Epithelial cell of esophagus (primary cell): ENCODE measurements at regions not wholly inside any gene's neighbourhood (a gene's known extent, or its start where the extent isn't known, plus 50 kb on each side); places are given as distances from the start of the nearest gene placed in this dataset.

Experiments used
- DNase-seq: peaks from one replicate; pipeline ENCODE4 v3.0.0; 2010; ENCODE audit warnings: low read depth
- H3K4me3 ChIP-seq: 2 replicates; pipeline ENCODE4 v1.5.1; 2011; ENCODE audit warnings: mild to moderate bottlenecking, low read length, control low read depth
- TF ChIP-seq, protein P1 (sequence below): IDR thresholded peaks from 2 replicates; pipeline ENCODE4 v1.5.1; 2011; ENCODE audit warnings: low read depth, mild to moderate bottlenecking, low read length, control low read depth, inconsistent platforms; ENCODE audit not compliant: insufficient read depth; ENCODE audit errors: missing control alignments

GRCh38 chr5:128775558-128775957 is 189.7 kb upstream of the SLC27A6 start:
- DNase-seq: no peak
- TF ChIP-seq, protein P1, sequence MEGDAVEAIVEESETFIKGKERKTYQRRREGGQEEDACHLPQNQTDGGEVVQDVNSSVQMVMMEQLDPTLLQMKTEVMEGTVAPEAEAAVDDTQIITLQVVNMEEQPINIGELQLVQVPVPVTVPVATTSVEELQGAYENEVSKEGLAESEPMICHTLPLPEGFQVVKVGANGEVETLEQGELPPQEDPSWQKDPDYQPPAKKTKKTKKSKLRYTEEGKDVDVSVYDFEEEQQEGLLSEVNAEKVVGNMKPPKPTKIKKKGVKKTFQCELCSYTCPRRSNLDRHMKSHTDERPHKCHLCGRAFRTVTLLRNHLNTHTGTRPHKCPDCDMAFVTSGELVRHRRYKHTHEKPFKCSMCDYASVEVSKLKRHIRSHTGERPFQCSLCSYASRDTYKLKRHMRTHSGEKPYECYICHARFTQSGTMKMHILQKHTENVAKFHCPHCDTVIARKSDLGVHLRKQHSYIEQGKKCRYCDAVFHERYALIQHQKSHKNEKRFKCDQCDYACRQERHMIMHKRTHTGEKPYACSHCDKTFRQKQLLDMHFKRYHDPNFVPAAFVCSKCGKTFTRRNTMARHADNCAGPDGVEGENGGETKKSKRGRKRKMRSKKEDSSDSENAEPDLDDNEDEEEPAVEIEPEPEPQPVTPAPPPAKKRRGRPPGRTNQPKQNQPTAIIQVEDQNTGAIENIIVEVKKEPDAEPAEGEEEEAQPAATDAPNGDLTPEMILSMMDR: no peak
- no peak overlapping the region for H3K4me3 ChIP-seq

DNA sequence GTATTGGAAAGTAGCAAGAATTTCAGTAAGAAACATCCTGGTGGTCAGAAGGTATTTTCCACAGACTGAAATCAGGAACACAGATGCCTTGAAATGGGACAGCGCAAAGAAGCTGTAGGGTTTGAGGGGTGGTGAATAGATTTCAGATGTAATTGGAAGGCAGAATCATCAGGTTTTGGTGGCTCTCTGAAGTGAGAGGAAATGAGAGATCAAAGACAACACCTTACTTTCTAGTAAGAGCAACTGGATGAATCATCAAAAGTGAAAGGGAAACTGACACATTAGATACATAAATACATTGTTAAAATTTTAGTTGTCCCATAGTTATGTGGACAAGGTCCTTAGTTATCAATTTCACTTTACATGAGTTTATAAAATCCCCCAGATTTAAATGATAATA is 188.2 kb upstream of the SLC27A6 start:
- DNase-seq: peak; percentile 45
- TF ChIP-seq, protein P1: no peak
- H3K4me3 ChIP-seq: no peak overlapping the region

GRCh38 chr5:128778474-128778873 is 186.8 kb upstream of the SLC27A6 start:
- DNase-seq: no peak
- TF ChIP-seq, protein P1: no peak
- H3K4me3 ChIP-seq: no peak overlapping the region

GRCh38 chr5:128782446-128782845 is 182.8 kb upstream of the SLC27A6 start:
- DNase-seq: peak; percentile 83
- TF ChIP-seq, protein P1: no peak
- no peak overlapping the region for H3K4me3 ChIP-seq

GRCh38 chr5:128784726-128785125 is 180.6 kb upstream of the SLC27A6 start:
- TF ChIP-seq, protein P1: no peak
- H3K4me3 ChIP-seq: no peak overlapping the region
- DNase-seq: no peak

DNA sequence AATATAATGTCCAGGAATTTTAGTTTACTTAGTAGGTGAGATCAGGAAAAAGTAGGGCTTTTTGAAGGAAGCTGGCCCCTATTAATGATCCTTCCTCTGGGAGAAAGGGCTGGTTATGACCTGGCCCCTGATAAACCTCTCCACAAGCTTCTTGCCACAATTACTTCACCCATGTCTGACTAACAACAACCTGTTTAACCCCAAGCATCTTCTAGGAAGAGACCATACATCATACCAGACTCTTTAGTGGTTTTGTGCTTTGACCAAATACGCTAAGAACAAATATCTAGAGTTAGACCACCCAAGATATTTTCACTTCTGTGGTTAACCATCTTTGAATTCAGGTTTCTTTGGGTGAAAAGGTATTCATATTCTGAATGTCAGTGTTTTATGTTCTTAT is 174.0 kb upstream of the SLC27A6 start:
- H3K4me3 ChIP-seq: no peak overlapping the region
- DNase-seq: no peak
- TF ChIP-seq, protein P1: no peak

- TF ChIP-seq, protein P1: no peak
- H3K4me3 ChIP-seq: no peak overlapping the region
- DNase-seq: no peak
Observed at GRCh38 chr5:128796506-128796905, 168.8 kb upstream of the SLC27A6 start.
